Testis (tissue), 2 donors: ENCODE measurements at regions not wholly inside any gene's neighbourhood (a gene's known extent, or its start where the extent isn't known, plus 50 kb on each side); places are given as distances from the start of the nearest gene placed in this dataset.

ENCODE experiments used
- CTCF ChIP-seq, 3 experiments: fragments of 450-650 bp in 2 of 3; fragments of 200-600 bp in 1 of 3; sonication (generic) in 1 of 3; IDR thresholded peaks; one replicate each; pipeline ENCODE4 v1.5.1; 2016 to 2019; ENCODE audit warnings: antibody characterized with exemption in 3 of 3, mild to moderate bottlenecking in 2 of 3, moderate library complexity in 1 of 3
- POLR2A ChIP-seq: fragments of 450-650 bp; IDR thresholded peaks from one replicate; pipeline ENCODE4 v1.6.1; 2017; ENCODE audit warnings: antibody characterized with exemption, mild to moderate bottlenecking, moderate library complexity

GRCh38 chr14:81729622-81730021 lies 196.0 kb upstream of the SEL1L start:
- TF ChIP-seq CTCF (IDR thresholded peaks at IDR 0.05), result no peak
- TF ChIP-seq POLR2A, result no peak
